ENCODE measurements at regions not wholly inside any gene's neighbourhood (a gene's known extent, or its start where the extent isn't known, plus 50 kb on each side); places are given as distances from the start of the nearest gene placed in this dataset.

DNA sequence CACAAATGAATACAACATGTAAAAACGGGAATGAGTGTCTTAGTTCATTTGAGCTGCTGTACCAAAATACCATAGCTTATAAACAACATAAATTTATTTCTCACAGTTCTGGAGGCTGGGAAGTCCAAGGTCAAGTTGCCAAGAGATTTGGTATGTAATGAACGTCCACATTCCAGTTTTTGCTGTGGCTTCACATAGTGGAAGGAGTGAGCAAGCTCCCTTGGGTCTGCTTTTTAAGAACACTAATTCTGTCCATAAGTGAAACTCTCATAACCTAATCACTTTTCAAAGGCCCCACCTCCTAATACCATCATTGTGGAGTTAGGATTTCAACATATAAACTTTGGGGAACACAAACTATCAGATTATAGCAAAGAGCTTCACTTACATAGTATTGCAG, 1189.6 kb downstream of the PCDH9 start:
- no peak overlapping the region for H3K27ac ChIP-seq
- H3K9me3 ChIP-seq (ENCODE audit: control insufficient read depth, low read length): no peaks in the 10 kb centered on the region
- H3K4me3 ChIP-seq (ENCODE audit: low read depth, low read length): no peak overlapping the region
- H3K4me1 ChIP-seq: no peaks in the 10 kb centered on the region
- no peak overlapping the region for H3K9ac ChIP-seq
- TF ChIP-seq, protein P1, sequence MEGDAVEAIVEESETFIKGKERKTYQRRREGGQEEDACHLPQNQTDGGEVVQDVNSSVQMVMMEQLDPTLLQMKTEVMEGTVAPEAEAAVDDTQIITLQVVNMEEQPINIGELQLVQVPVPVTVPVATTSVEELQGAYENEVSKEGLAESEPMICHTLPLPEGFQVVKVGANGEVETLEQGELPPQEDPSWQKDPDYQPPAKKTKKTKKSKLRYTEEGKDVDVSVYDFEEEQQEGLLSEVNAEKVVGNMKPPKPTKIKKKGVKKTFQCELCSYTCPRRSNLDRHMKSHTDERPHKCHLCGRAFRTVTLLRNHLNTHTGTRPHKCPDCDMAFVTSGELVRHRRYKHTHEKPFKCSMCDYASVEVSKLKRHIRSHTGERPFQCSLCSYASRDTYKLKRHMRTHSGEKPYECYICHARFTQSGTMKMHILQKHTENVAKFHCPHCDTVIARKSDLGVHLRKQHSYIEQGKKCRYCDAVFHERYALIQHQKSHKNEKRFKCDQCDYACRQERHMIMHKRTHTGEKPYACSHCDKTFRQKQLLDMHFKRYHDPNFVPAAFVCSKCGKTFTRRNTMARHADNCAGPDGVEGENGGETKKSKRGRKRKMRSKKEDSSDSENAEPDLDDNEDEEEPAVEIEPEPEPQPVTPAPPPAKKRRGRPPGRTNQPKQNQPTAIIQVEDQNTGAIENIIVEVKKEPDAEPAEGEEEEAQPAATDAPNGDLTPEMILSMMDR (IDR thresholded peaks at IDR 0.05): no peak
- no peaks in the 10 kb centered on the region for H3K36me3 ChIP-seq (ENCODE audit: control insufficient read depth, insufficient read depth, low read length)
- no peaks in the 10 kb centered on the region for H3K79me2 ChIP-seq
- H3K4me2 ChIP-seq (ENCODE audit: low read length): no peak overlapping the region
- no peak overlapping the region for H2AFZ ChIP-seq
- H3K27me3 ChIP-seq (ENCODE audit: control insufficient read depth, insufficient read depth, low read length): no peaks in the 10 kb centered on the region

DNA sequence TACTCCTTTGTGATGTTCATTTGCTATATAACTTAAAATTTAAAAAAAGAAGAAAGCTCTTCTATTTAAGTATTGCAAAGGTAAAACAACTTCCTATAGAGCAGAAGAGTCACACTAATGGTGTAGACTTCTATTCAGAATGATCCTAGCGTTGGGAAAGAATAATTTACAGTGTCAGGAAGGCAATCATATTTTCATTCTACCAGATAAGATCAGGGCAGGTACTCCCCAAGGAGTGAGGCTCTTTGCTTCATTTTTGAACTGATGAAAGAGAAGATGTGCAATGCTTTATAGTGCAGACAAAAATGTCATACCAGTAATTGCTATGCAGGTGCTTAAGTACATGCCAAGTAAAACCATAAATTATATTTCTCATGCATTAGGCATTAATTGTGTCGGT, 1193.0 kb downstream of the PCDH9 start:
- TF ChIP-seq, protein P1 (IDR thresholded peaks at IDR 0.05): no peak
- Histone ChIP-seq H3K4me2 (ENCODE audit: low read length) (no peak overlapping the region), H3K4me1 (no peaks in the 10 kb centered on the region), H3K9ac (no peak overlapping the region), H2AFZ (no peak overlapping the region), H3K79me2 (no peaks in the 10 kb centered on the region), H3K36me3 (ENCODE audit: control insufficient read depth, insufficient read depth, low read length) (no peaks in the 10 kb centered on the region), H3K27me3 (ENCODE audit: control insufficient read depth, insufficient read depth, low read length) (no peaks in the 10 kb centered on the region), H3K9me3 (ENCODE audit: control insufficient read depth, low read length) (no peaks in the 10 kb centered on the region), H3K27ac (no peak overlapping the region), H3K4me3 (ENCODE audit: low read depth, low read length) (no peak overlapping the region)

DNA sequence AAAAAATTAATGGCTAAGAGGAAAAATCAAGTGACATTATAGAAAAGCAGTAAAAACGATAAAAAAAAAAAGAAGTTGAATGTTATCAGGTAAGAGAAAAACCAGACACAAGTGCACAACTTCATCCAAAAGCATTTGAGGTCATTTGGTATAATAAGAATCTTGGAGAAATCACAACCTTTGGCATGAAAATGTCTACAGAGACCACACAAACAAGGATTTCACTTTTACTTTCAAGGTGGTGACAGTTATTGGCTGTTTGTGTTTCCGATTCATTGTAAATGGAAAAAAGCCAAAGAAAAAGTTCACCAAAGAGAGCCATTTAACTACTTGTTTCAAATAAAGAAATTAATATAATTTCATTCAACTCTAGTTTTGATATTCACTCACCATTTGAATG, 1193.5 kb downstream of the PCDH9 start:
- no peaks in the 10 kb centered on the region for H3K4me1 ChIP-seq
- no peak overlapping the region for H3K4me3 ChIP-seq (ENCODE audit: low read depth, low read length)
- TF ChIP-seq, protein P1 (IDR thresholded peaks at IDR 0.05): no peak
- no peak overlapping the region for H3K27ac ChIP-seq
- no peaks in the 10 kb centered on the region for H3K79me2 ChIP-seq
- H3K9me3 ChIP-seq (ENCODE audit: control insufficient read depth, low read length): no peaks in the 10 kb centered on the region
- H3K4me2 ChIP-seq (ENCODE audit: low read length): no peak overlapping the region
- H3K36me3 ChIP-seq (ENCODE audit: control insufficient read depth, insufficient read depth, low read length): no peaks in the 10 kb centered on the region
- H3K27me3 ChIP-seq (ENCODE audit: control insufficient read depth, insufficient read depth, low read length): no peaks in the 10 kb centered on the region
- H2AFZ ChIP-seq: no peak overlapping the region
- H3K9ac ChIP-seq: no peak overlapping the region

DNA sequence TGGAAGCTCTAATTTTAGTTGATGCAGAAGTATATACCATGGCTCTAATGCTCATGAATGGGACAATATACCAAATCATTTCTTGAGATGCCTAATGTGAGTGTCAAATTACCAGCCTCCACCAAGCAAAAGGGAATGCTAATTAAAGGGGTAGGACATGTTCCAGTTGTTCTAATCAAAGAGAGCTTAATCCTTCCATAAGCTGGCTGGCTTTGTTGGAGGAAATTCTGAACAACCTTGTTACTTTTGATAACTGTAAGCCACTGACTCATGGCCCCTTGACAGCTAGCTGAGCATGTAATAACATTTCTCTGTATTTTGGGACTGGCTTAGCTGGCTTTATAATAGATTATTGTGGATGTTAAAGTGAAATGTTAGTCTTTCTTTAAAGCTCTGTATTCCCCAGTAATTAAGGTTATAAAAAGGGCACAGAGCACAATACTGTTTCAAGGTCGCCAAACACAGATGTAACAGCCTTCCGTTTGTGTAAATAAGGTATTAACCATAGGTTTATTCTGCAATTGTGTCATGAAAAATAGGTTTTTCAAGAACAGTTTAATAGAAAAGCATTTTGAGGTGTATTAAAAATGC, 1194.0 kb downstream of the PCDH9 start:
- H3K36me3 ChIP-seq (ENCODE audit: control insufficient read depth, insufficient read depth, low read length): no peaks in the 10 kb centered on the region
- TF ChIP-seq, protein P1 (IDR thresholded peaks at IDR 0.05): no peak
- no peak overlapping the region for H3K9ac ChIP-seq
- H3K27me3 ChIP-seq (ENCODE audit: control insufficient read depth, insufficient read depth, low read length): no peaks in the 10 kb centered on the region
- H3K4me1 ChIP-seq: no peaks in the 10 kb centered on the region
- H3K9me3 ChIP-seq (ENCODE audit: control insufficient read depth, low read length): no peaks in the 10 kb centered on the region
- H3K27ac ChIP-seq: no peak overlapping the region
- H3K4me3 ChIP-seq (ENCODE audit: low read depth, low read length): no peak overlapping the region
- H3K79me2 ChIP-seq: no peaks in the 10 kb centered on the region
- H3K4me2 ChIP-seq (ENCODE audit: low read length): no peak overlapping the region
- no peak overlapping the region for H2AFZ ChIP-seq

DNA sequence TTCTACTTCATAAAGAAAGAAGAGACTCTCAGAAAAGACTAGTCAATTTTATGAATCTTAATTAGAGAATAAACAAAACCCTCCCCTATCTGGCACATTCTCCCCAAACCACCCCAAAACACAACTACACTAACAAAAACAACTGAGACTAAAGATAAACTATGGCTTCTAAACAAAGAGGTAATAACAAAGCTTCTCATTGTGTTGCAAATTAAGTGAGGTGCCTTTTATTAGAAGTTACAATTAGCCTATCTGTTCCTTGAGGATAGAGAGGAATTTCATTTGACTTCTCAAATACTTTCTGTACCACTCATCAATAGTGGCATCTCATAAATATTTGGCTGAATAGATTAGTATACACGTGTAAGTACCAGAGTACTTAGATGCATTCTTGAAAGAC, 1196.2 kb downstream of the PCDH9 start:
- Histone ChIP-seq H3K27me3 (ENCODE audit: control insufficient read depth, insufficient read depth, low read length) (no peaks in the 10 kb centered on the region), H3K4me1 (no peaks in the 10 kb centered on the region)

More for the DNA sequence above, 1196.2 kb downstream of the PCDH9 start:
- Histone ChIP-seq H3K4me3 (ENCODE audit: low read depth, low read length) (no peak overlapping the region), H3K27ac (no peak overlapping the region), H3K36me3 (ENCODE audit: control insufficient read depth, insufficient read depth, low read length) (no peaks in the 10 kb centered on the region), H3K9me3 (ENCODE audit: control insufficient read depth, low read length) (no peaks in the 10 kb centered on the region), H3K9ac (no peak overlapping the region), H3K4me2 (ENCODE audit: low read length) (no peak overlapping the region), H3K79me2 (no peaks in the 10 kb centered on the region), H2AFZ (no peak overlapping the region)
- TF ChIP-seq, protein P1 (IDR thresholded peaks at IDR 0.05): no peak

Data from parathyroid adenoma (tissue), 2 donors.